ENCODE measurements at regions not wholly inside any gene's neighbourhood (a gene's known extent, or its start where the extent isn't known, plus 50 kb on each side); places are given as distances from the start of the nearest gene placed in this dataset.

GRCh38 chr2:15800495-15801329 lies 139.6 kb upstream of the MYCN start:
- ChIA-PET POLR2A (ENCODE audit: partially characterized antibody) (interaction anchor here (0.9 to 1.3 kb wide), 2 partner anchors 10 to 19 kb away, joined by 3 read pairs; no protein-coding TSS in a partner anchor), CTCF (ENCODE audit: partially characterized antibody) (interaction anchor here (0.6 to 0.9 kb wide), 2 partner anchors 18 to 416 kb away, joined by 3 read pairs; no protein-coding TSS in a partner anchor)
- Histone ChIP-seq H4K20me1 (replicated peaks in 1 of 2; ENCODE audit: control insufficient read depth in 1 of 2, insufficient read depth in 2 of 2, low read length in 2 of 2) (no peaks in the 10 kb centered on the region), H3K9ac (replicated peaks in 1 of 4; ENCODE audit: extremely low read depth in 1 of 4, low read depth in 3 of 4, low read length in 3 of 4) (no peak overlapping the region), H3K23me2 (ENCODE audit: low read depth, low read length) (no peaks in the 10 kb centered on the region), H3K4ac (replicated peaks; ENCODE audit: insufficient read length, low read depth, low read length) (no peak overlapping the region), H3K27ac (ENCODE audit: low read depth, low read length) (no peak overlapping the region), H4K8ac (ENCODE audit: extremely low read depth, insufficient read depth, low read length) (no peak overlapping the region), H3K27me3 (replicated peaks in 1 of 4; ENCODE audit: control insufficient read depth in 3 of 4, extremely low read depth in 1 of 4, insufficient read depth in 3 of 4, low read length in 3 of 4) (no peaks in the 10 kb centered on the region), H4K91ac (replicated peaks; ENCODE audit: insufficient read length, low read length) (peak overlapping the region; percentile 63), H3K9me3 (ENCODE audit: insufficient read depth in 2 of 2, low read depth in 1 of 2, low read length in 1 of 2) (no peaks in the 10 kb centered on the region), H2BK12ac (ENCODE audit: low read depth, low read length) (peak overlapping the region; percentile 71; the same call in 1 of the 2 replicates), H3K4me3 (ENCODE audit: extremely low read depth in 1 of 4, insufficient read depth in 2 of 4, low read depth in 3 of 4, low read length in 4 of 4) (no peak overlapping the region), H2BK120ac (replicated peaks; ENCODE audit: low read depth, low read length) (no peak overlapping the region), H2BK20ac (ENCODE audit: low read length) (no peak overlapping the region; the same call in 1 of the 2 replicates), H4K5ac (ENCODE audit: insufficient read length, low read depth, low read length) (no peak overlapping the region), H3K56ac (replicated peaks; ENCODE audit: insufficient read length, low read depth, low read length) (no peak overlapping the region), H3K79me2 (ENCODE audit: control insufficient read depth in 1 of 2, insufficient read depth in 2 of 2, low read length in 2 of 2) (no peaks in the 10 kb centered on the region), H3K79me1 (ENCODE audit: low read depth, low read length) (no peaks in the 10 kb centered on the region), H3K4me1 (replicated peaks in 1 of 4; ENCODE audit: control insufficient read depth in 3 of 4, insufficient read depth in 4 of 4, low read length in 3 of 4) (peaks cover 0 to 7% (median 2%) of the 10 kb centered on the region in 4 experiments; a peak in 3 of 7 replicates), H2BK15ac (ENCODE audit: low read length) (no peak overlapping the region), H3K18ac (ENCODE audit: extremely low read depth, low read length) (peak overlapping the region; percentile 39; the same call in 1 of the 2 replicates), H3K23ac (ENCODE audit: insufficient read length) (no peak overlapping the region), H2AFZ (ENCODE audit: low read length) (no peak overlapping the region), H2BK5ac (ENCODE audit: low read depth, low read length) (peak overlapping the region; percentile 44; the same call in 1 of the 2 replicates), H3K14ac (ENCODE audit: insufficient read length) (no peak overlapping the region), H2AK5ac (ENCODE audit: low read depth, low read length) (0 out of 2 replicates have a peak overlapping the region, but pooled peaks have one; percentile 10), H3K36me3 (ENCODE audit: control insufficient read depth in 2 of 4, insufficient read depth in 4 of 4, low read length in 3 of 4) (no peaks in the 10 kb centered on the region), H3K4me2 (ENCODE audit: insufficient read depth in 1 of 2, low read depth in 2 of 2, low read length in 2 of 2) (no peak overlapping the region)
- 83% methylated on average over 17 of the region's 17 CpGs; no CpG with 5 or more reads in 1 of the 2 experiments for WGBS, 2 experiments (ENCODE audit: extremely low coverage in 1 of 2, insufficient coverage in 1 of 2, insufficient read length in 1 of 2, insufficient replicate concordance in 2 of 2, low coverage in 1 of 2, low lambda C conversion rate in 2 of 2, missing lambda C conversion rate in 1 of 2)
- FAIRE-seq (no peak), DNase-seq (ENCODE audit: low read depth in 1 of 2, low spot score in 2 of 2) (no peak)
- TF ChIP-seq CTBP2 (IDR thresholded peaks at IDR 0.05; ENCODE audit: borderline replicate concordance, insufficient read depth, insufficient read length, low read length) (no peak), JUND (IDR thresholded peaks at IDR 0.05; ENCODE audit: low read length) (peak; percentile 59; the same call in 1 of the 2 replicates), EZH2 (IDR thresholded peaks at IDR 0.05; ENCODE audit: low read depth, low read length, severe bottlenecking) (no peak), SP1 (IDR thresholded peaks at IDR 0.05; ENCODE audit: low read depth, low read length) (no peak), YY1 (IDR thresholded peaks at IDR 0.05; ENCODE audit: low read depth, low read length) (no peak), SRF (IDR thresholded peaks at IDR 0.05; ENCODE audit: low read depth, low read length) (no peak), POU5F1 (IDR thresholded peaks at IDR 0.05; ENCODE audit: low read depth, low read length) (no peak), TAF7 (optimal IDR thresholded peaks at IDR 0.05; ENCODE audit: borderline replicate concordance, low read depth, low read length) (no peak), SUZ12 (IDR thresholded peaks at IDR 0.05; ENCODE audit: low read length) (no peak), TEAD4 (IDR thresholded peaks at IDR 0.05; ENCODE audit: low read depth, low read length) (peak; percentile 98), CREB1 (IDR thresholded peaks at IDR 0.05) (no peak), CHD1 (IDR thresholded peaks at IDR 0.05; ENCODE audit: low read depth, low read length) (no peak), POLR2A (IDR thresholded peaks at IDR 0.05; ENCODE audit: control extremely low read depth in 1 of 2, low read depth in 2 of 2, low read length in 2 of 2) (no peak), SP2 (IDR thresholded peaks at IDR 0.05; ENCODE audit: low read length) (no peak)
